Calu3 (cell line): ENCODE measurements at regions not wholly inside any gene's neighbourhood (a gene's known extent, or its start where the extent isn't known, plus 50 kb on each side); places are given as distances from the start of the nearest gene placed in this dataset.
"Not testable (repeated sequence)": the region's sequence is repeated elsewhere in the genome, so short reads cannot be mapped to it uniquely, and the experiment has no call there.

ENCODE experiments used
- BruUV-seq: library from RNA; stranded (reverse); fragments of 400-500 nt; replicated peaks from 2 replicates; lab custom pipeline; 2021; lab: Mats Ljungman, UMichigan
- CTCF ChIA-PET: fragments of 300-600 bp; sonication (Branson Sonifier 250); formaldehyde crosslinking; loops from one replicate; lab custom pipeline; 2022; ENCODE audit warnings: antibody characterized with exemption; lab: Charles Lee
- DNase-seq: peaks from one replicate; pipeline ENCODE4 v3.0.0; 2022
- H3K27ac Mint-ChIP-seq: one replicate; pipeline ENCODE4 v1.8.0; 2022; ENCODE audit warnings: mixed read lengths; ENCODE audit not compliant: unreplicated experiment
- H3K27me3 Mint-ChIP-seq: one replicate; pipeline ENCODE4 v1.8.0; 2022; ENCODE audit warnings: mixed read lengths; ENCODE audit not compliant: unreplicated experiment
- H3K36me3 Mint-ChIP-seq: one replicate; pipeline ENCODE4 v1.8.0; 2022; ENCODE audit warnings: mild to moderate bottlenecking, moderate library complexity, mixed read lengths; ENCODE audit not compliant: insufficient read depth, unreplicated experiment
- H3K4me1 Mint-ChIP-seq: one replicate; pipeline ENCODE4 v1.8.0; 2022; ENCODE audit warnings: mild to moderate bottlenecking, low read depth, mixed read lengths; ENCODE audit not compliant: unreplicated experiment
- H3K4me3 Mint-ChIP-seq: one replicate; pipeline ENCODE4 v1.8.0; 2022; ENCODE audit warnings: mild to moderate bottlenecking, low read depth, moderate library complexity, mixed read lengths; ENCODE audit not compliant: unreplicated experiment
- H3K9me3 Mint-ChIP-seq: one replicate; pipeline ENCODE4 v1.8.0; 2022; ENCODE audit warnings: low read depth, mixed read lengths; ENCODE audit not compliant: unreplicated experiment
- intact Hi-C: fragments of 100-400 bp; cut with micrococcal nuclease; formaldehyde crosslinking; loops from one replicate; pipeline ENCODE4 v1.10.0; 2022; ENCODE audit not compliant: unreplicated experiment
- TF ChIP-seq, protein P1 (sequence below): fragments of 200-600 bp; IDR thresholded peaks from one replicate; pipeline ENCODE4 v1.8.0; 2022; ENCODE audit warnings: antibody characterized with exemption; ENCODE audit not compliant: unreplicated experiment

DNA sequence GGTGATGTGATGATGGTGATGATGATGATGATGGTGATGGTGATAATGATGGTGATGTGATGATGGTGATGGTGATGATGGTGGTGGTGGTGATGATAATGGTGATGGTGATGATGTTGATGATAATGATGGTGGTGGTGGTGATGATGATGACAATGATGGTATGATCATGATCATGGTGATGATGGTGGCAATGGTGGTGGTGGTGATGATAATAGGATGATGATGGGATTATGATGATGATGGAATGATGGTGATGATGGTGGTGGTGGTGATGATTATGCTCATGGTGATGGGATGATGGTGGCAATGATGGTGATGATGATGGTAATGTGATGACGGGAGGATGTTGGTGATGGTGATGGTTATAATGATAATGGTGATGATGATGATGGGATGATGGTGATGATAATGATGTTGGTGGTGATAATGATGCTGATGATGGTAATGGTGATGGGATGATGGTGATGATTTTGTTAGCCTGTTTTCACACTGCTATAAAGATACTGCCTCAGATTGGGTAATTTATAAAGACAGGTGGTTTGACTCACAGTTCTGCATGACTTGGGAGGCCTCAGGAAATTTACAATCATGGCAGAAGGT lies 314.8 kb upstream of the SFSWAP start:
- Mint-ChIP-seq H3K9me3 (peaks cover 13% of the 10 kb centered on the region), H3K27me3 (no peaks in the 10 kb centered on the region), H3K36me3 (no peaks in the 10 kb centered on the region), H3K4me1 (no peaks in the 10 kb centered on the region), H3K4me3 (no peak overlapping the region), H3K27ac (no peak overlapping the region)
- no TSS peak for BruUV-seq
- no peak for DNase-seq
- TF ChIP-seq, protein P1, sequence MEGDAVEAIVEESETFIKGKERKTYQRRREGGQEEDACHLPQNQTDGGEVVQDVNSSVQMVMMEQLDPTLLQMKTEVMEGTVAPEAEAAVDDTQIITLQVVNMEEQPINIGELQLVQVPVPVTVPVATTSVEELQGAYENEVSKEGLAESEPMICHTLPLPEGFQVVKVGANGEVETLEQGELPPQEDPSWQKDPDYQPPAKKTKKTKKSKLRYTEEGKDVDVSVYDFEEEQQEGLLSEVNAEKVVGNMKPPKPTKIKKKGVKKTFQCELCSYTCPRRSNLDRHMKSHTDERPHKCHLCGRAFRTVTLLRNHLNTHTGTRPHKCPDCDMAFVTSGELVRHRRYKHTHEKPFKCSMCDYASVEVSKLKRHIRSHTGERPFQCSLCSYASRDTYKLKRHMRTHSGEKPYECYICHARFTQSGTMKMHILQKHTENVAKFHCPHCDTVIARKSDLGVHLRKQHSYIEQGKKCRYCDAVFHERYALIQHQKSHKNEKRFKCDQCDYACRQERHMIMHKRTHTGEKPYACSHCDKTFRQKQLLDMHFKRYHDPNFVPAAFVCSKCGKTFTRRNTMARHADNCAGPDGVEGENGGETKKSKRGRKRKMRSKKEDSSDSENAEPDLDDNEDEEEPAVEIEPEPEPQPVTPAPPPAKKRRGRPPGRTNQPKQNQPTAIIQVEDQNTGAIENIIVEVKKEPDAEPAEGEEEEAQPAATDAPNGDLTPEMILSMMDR = no peak
- CTCF ChIA-PET = no interaction called here
- intact Hi-C loops = no loop called here

GRCh38 chr12:131397493-131398181 lies 313.3 kb upstream of the SFSWAP start:
- peaks cover 13% of the 10 kb centered on the region for H3K9me3 Mint-ChIP-seq
- CTCF ChIA-PET = no interaction called here
- H3K4me3 Mint-ChIP-seq = no peak overlapping the region
- intact Hi-C loops = no loop called here
- no peaks in the 10 kb centered on the region for H3K36me3 Mint-ChIP-seq
- H3K27me3 Mint-ChIP-seq = no peaks in the 10 kb centered on the region
- BruUV-seq = no TSS peak
- no peak overlapping the region for H3K27ac Mint-ChIP-seq
- no peak for DNase-seq
- TF ChIP-seq, protein P1 = no peak
- H3K4me1 Mint-ChIP-seq = no peaks in the 10 kb centered on the region

GRCh38 chr12:131399000-131399399 lies 311.9 kb upstream of the SFSWAP start:
- no peak for DNase-seq
- CTCF ChIA-PET = no interaction called here
- TF ChIP-seq, protein P1 = no peak
- no peak overlapping the region for H3K27ac Mint-ChIP-seq
- H3K9me3 Mint-ChIP-seq = peaks cover 13% of the 10 kb centered on the region
- no peaks in the 10 kb centered on the region for H3K27me3 Mint-ChIP-seq
- no TSS peak for BruUV-seq
- intact Hi-C loops = no loop called here
- H3K4me3 Mint-ChIP-seq = no peak overlapping the region
- H3K36me3 Mint-ChIP-seq = no peaks in the 10 kb centered on the region
- H3K4me1 Mint-ChIP-seq = no peaks in the 10 kb centered on the region

- H3K36me3 Mint-ChIP-seq, H3K4me1 Mint-ChIP-seq, DNase-seq, H3K27me3 Mint-ChIP-seq, H3K4me3 Mint-ChIP-seq, intact Hi-C loops, BruUV-seq, H3K27ac Mint-ChIP-seq, CTCF ChIA-PET: not testable (repeated sequence)
- peaks cover 14% of the 10 kb centered on the region for H3K9me3 Mint-ChIP-seq
Measured at GRCh38 chr12:131400668-131401294, 310.1 kb upstream of the SFSWAP start.

- H3K27me3 Mint-ChIP-seq, intact Hi-C loops, BruUV-seq, H3K36me3 Mint-ChIP-seq, H3K4me1 Mint-ChIP-seq, DNase-seq, H3K4me3 Mint-ChIP-seq, H3K27ac Mint-ChIP-seq: not testable (repeated sequence)
- peaks cover 15% of the 10 kb centered on the region for H3K9me3 Mint-ChIP-seq
- CTCF ChIA-PET = interaction anchor here (1.2 kb wide), 1 partner anchor 134 kb away, joined by 3 read pairs; no protein-coding TSS in a partner anchor
Measured at GRCh38 chr12:131401907-131402633, 308.8 kb upstream of the SFSWAP start.
